Progenitor cell of endocrine pancreas (in vitro differentiated cells): ENCODE measurements at regions not wholly inside any gene's neighbourhood (a gene's known extent, or its start where the extent isn't known, plus 50 kb on each side); places are given as distances from the start of the nearest gene placed in this dataset.

Source experiments
- DNase-seq: peaks from one replicate; pipeline ENCODE4 v3.0.0; 2021; ENCODE audit warnings: low spot score; ENCODE audit not compliant: unreplicated experiment
- H3K27ac Mint-ChIP-seq: 2 replicates; pipeline ENCODE4 v1.8.0; 2021; ENCODE audit warnings: mild to moderate bottlenecking, moderate library complexity, mixed read lengths
- H3K27me3 Mint-ChIP-seq: 2 replicates; pipeline ENCODE4 v1.8.0; 2021; ENCODE audit warnings: mixed read lengths
- H3K36me3 Mint-ChIP-seq: 2 replicates; pipeline ENCODE4 v1.8.0; 2022; ENCODE audit warnings: mixed read lengths; ENCODE audit not compliant: insufficient read depth
- H3K4me1 Mint-ChIP-seq: 2 replicates; pipeline ENCODE4 v1.8.0; 2021; ENCODE audit warnings: low read depth, mixed read lengths
- H3K4me3 Mint-ChIP-seq: 2 replicates; pipeline ENCODE4 v1.8.0; 2021; ENCODE audit warnings: low read depth, mild to moderate bottlenecking, moderate library complexity, mixed read lengths
- H3K9me3 Mint-ChIP-seq: 2 replicates; pipeline ENCODE4 v1.8.0; 2021; ENCODE audit warnings: low read depth, mixed read lengths
- CTCF ChIP-seq: fragments of 200-600 bp; sonication (generic); IDR thresholded peaks from one replicate; pipeline ENCODE4 v1.5.0; 2021; ENCODE audit warnings: antibody characterized with exemption, mild to moderate bottlenecking; ENCODE audit not compliant: unreplicated experiment

- Mint-ChIP-seq H3K27ac (no peak overlapping the region), H3K27me3 (no peaks in the 10 kb centered on the region), H3K36me3 (no peaks in the 10 kb centered on the region), H3K9me3 (no peaks in the 10 kb centered on the region), H3K4me1 (no peaks in the 10 kb centered on the region), H3K4me3 (no peak overlapping the region)
- DNase-seq, result no peak
- no peak for TF ChIP-seq CTCF
Measured at GRCh38 chr4:22201256-22201655, 252.7 kb upstream of the KCNIP4 start.

- Mint-ChIP-seq H3K9me3 (no peaks in the 10 kb centered on the region), H3K4me3 (no peak overlapping the region), H3K27ac (no peak overlapping the region), H3K27me3 (no peaks in the 10 kb centered on the region), H3K36me3 (no peaks in the 10 kb centered on the region), H3K4me1 (peaks cover 19% of the 10 kb centered on the region)
- no peak for TF ChIP-seq CTCF
- DNase-seq, result no peak
Measured at GRCh38 chr4:22196551-22196950, 248.0 kb upstream of the KCNIP4 start.

- no peak for DNase-seq
- H3K9me3 Mint-ChIP-seq, result no peaks in the 10 kb centered on the region
- no peaks in the 10 kb centered on the region for H3K27me3 Mint-ChIP-seq
- H3K4me1 Mint-ChIP-seq, result peaks cover 20% of the 10 kb centered on the region
- H3K27ac Mint-ChIP-seq, result peak overlapping the region; percentile 72
- no peaks in the 10 kb centered on the region for H3K36me3 Mint-ChIP-seq
- peak overlapping the region; percentile 7 for H3K4me3 Mint-ChIP-seq
- no peak for TF ChIP-seq CTCF
Measured at GRCh38 chr4:22192084-22192511, 243.5 kb upstream of the KCNIP4 start.

GRCh38 chr4:22191565-22191964, 243.0 kb upstream of the KCNIP4 start:
- TF ChIP-seq CTCF, result no peak
- H3K9me3 Mint-ChIP-seq, result no peaks in the 10 kb centered on the region
- DNase-seq, result no peak
- no peak overlapping the region for H3K4me3 Mint-ChIP-seq
- H3K27me3 Mint-ChIP-seq, result no peaks in the 10 kb centered on the region
- no peaks in the 10 kb centered on the region for H3K36me3 Mint-ChIP-seq
- H3K27ac Mint-ChIP-seq, result no peak overlapping the region
- H3K4me1 Mint-ChIP-seq, result peaks cover 20% of the 10 kb centered on the region

GRCh38 chr4:22190855-22191254, 242.3 kb upstream of the KCNIP4 start:
- no peak overlapping the region for H3K27ac Mint-ChIP-seq

More at GRCh38 chr4:22190855-22191254, 242.3 kb upstream of the KCNIP4 start:
- no peak overlapping the region for H3K4me3 Mint-ChIP-seq
- no peaks in the 10 kb centered on the region for H3K9me3 Mint-ChIP-seq
- H3K36me3 Mint-ChIP-seq, result no peaks in the 10 kb centered on the region
- no peak for TF ChIP-seq CTCF
- no peaks in the 10 kb centered on the region for H3K27me3 Mint-ChIP-seq
- peaks cover 20% of the 10 kb centered on the region for H3K4me1 Mint-ChIP-seq
- no peak for DNase-seq
